Non-pigmented ciliary epithelial cell (primary cell): ENCODE measurements at regions not wholly inside any gene's neighbourhood (a gene's known extent, or its start where the extent isn't known, plus 50 kb on each side); places are given as distances from the start of the nearest gene placed in this dataset.
"Not testable (repeated sequence)": the region's sequence is repeated elsewhere in the genome, so short reads cannot be mapped to it uniquely, and the experiment has no call there.

Experiments used
- DNase-seq: peaks from one replicate; pipeline ENCODE4 v3.0.0-alpha.2; 2010; ENCODE audit warnings: low read depth

DNA sequence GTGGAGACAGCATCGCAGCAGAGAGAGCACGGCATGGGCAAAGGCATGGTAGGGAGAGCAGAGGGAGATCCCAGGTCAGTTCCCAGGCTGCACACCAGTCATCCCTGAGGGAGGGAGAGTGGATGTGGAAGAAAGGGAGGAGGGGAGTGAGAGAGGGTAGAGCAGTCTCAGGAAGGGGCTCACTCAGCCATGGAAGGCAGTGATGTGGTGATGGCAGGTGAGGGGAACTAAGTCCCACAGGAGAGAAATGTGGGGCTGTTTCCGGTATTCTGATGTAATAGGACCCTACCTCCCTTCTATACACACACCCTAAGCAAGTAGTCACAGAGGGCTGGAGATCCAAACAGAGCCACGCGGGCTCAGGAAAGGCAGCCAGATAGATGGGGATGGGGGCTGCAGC lies 500.3 kb upstream of the CDH11 start:
- no peak for DNase-seq

DNA sequence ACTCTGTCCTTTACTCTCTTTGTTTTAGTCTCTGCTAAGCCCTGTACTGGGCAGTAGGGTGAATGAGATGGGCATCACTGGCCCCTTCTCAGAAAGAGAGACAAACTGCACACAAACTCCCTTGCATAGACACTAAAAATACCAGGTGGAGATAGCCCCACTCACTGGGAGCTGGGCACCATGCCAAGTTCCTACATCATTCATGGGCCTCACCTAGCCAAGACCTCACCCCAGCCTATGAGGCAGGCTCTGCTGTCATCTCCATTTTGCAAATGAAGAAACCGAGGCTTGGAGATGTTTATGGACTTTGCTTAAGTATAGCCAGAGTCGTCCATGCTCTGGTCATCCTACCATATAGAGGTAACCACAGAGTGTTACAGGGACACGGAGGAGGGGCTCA lies 499.8 kb upstream of the CDH11 start:
- no peak for DNase-seq

DNA sequence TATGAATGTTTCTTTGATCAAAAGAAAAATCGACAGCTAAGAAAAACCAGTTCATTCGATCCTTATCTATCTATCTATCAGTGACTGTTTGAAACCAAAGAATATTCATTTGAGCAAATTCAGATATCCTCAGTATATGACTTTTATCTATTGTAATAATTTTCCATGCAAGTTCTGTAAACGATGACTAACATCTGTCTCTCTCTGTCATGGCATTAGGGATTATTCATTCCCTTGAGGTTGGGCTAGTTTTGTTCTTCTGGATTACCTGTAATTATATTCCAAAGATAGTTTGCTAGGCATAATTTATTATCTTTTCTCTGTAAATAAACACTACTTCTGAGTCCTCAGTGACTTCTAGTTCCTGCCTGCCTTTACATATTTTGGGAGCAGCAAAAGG lies 497.7 kb upstream of the CDH11 start:
- no peak for DNase-seq

DNA sequence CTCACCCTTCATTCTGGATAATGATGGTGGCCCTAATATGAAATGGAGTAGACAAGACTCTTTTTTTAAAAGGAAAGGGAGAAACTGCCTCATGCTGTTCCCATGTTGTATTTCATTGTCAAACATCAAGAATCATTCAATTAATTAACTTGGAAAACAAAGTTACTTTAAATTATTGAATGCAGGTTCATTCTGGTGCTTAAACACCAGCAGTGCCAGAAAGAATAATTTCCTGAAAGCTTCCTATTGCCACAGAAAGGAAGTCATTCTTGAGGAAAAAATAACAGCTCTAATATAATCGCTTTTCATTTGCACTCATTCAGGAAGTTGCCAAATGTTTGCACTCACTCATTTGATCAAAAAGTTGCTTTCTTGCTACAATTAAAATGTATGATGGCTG lies 497.1 kb upstream of the CDH11 start:
- no peak for DNase-seq

DNA sequence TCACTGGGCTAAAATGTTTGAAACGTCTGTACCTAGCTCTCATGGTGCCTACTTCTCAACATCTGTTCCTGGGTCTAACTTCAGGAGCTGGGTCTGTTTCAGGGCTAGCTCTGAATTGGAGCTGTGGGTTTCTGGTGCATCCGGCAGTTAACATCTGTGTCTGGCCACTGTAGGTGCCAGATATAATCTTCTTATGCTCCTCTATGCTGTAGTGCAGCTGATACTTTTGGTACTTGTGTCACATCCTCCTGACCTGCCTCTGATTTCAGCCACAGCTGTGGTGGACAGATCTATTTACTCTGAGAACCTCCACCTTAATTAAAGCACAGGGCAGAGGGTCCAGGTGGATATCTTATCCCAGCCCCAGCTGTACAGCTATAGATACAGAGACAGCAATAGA lies 496.5 kb upstream of the CDH11 start:
- DNase-seq: no peak

DNA sequence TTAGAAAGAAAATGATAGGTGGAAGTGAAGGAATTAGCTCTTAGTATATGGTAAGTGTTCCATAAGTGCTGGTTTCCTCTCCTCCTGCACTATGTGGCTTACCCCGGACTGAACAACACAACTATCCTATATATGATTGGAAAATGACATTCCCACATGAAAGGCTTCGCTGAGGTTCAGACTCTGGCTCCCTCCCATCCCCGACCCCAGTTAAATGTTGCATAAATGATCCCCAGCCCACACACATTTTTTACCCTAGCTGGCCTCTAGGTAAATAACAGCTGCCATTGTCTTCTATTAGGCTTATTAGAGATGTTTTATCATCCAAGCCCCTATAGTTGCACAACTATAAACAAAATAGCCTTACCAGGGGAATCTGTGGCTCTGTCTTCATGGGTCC lies 495.6 kb upstream of the CDH11 start:
- no peak for DNase-seq

DNA sequence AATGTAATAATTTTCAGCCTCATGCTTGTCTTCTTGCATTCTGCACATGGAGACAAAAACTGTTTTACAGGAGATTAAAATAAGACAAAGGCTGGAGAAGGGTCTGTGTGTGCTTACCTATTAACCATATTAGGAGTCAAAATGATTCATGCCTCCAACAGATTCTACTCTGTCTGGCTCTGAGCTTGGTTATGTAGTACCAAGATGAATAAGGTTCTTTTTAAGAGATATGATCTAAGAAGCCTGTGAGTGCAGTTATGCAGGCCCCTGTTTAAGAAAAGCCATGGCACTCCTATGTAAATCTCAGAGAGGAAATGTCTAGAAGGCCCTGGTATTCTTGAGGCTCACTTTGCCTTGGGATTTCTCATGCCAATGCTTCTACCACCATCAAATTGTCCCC lies 486.6 kb upstream of the CDH11 start:
- DNase-seq: no peak

DNA sequence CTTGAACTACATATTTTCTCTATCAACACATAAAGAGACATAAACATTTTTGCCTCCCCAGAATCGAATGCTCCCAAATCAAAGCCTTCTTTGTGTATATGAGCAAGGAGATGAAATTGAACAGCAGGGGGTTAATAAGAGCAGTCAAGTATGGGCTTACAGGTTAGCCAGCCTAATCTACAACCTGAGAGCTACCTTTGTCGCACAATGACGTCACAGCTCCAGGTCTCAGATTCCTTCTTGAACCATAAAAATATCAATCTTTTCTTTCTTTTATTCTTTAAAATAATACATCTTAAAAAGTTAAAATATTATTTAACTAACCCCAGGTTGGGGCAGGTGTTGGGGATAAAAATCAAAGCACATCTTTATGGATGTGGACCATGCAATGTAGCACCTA lies 482.9 kb upstream of the CDH11 start:
- no peak for DNase-seq

DNA sequence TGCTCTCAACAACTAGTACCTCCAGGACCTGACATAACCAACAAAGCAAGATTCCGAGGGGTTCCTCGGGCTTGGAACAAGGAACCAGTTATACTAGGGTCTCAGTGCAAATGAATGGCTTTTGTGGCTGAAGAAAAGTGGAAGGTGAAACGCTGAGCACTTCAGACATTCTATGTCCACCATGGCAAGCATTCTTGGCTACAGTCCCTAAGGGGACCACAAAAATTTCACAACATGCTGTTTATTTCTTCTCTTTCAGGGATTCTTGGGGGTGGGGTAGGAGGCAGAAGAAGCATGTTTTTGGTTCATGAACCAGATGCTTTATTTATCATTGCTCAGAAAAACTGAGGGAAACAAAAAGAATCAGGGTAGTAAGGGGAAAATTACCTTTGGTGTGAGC lies 479.9 kb upstream of the CDH11 start:
- DNase-seq: no peak

DNA sequence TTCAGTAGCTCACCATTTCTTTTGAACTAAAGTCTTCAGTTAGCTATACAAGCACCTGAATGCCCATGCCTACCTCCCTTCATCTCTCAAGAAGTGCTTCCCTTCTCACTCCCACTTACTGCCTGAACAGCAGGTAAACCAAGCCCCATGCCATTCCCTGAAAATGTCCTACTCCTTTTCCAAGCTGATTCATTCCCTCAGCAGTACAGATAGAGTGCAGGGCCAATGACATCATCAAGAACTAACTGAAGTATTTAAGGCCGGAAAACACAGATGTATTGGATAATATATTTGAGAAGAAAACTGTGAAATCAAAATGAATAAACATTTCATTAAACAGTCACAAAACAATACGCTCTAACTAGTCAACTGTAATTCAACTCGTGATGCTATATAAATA lies 478.8 kb upstream of the CDH11 start:
- peak; percentile 26 for DNase-seq

DNA sequence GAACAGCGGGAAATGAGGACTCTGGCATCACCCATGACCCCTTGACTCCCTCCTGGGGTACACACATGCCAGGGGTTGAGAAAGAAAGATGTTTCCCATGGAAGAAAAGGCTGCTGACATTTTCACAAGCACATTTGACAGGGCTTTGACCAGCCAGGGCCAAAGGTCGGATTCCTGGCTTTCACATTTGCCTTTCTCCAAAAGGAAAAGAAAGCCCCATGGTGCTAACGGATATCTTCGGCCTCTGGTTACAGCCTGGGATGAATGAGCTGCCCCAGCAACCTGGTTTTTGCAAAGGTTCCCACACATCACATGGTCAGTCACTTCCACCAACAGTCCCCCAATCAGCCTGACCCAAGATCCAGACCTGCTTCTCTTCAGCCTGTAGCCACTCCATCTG lies 478.2 kb upstream of the CDH11 start:
- no peak for DNase-seq

DNA sequence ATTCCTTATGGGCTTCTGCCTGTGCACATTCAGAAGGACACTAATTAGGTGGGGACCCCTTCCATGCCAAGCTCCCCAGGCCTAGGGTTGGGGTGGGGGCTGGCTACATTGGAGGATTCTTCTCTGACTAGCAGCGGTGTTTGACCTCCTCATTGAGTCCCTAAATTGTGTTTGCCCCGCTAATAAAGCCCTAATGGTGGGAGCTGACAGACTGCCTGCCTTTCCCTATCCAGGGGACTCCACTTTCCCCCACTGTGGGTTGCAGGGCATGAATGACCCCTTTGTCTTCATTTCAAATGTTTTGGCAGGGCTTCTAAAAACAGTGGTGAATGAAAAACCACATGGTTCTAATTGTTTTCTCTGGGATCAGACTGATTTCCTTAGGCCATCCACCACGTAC lies 476.8 kb upstream of the CDH11 start:
- DNase-seq: no peak

DNA sequence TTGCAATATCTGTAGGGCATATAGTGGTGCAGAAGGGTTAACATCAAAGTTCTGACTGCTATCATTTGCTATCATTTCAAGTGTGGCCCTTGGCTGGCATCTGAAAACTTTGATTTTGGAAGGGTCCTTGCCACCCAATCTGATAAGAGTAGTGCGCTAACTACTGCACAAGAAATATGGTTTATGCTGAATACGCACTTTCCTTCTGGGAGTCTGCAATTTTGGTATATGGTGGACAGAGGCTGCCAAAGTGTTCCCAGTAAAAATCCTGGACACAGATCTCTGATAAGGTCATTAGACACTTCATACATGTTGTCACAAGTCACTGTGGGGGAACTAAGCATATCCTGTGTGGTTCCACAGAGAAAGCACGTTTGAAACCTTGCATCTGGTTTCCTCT lies 461.6 kb upstream of the CDH11 start:
- no peak for DNase-seq

DNA sequence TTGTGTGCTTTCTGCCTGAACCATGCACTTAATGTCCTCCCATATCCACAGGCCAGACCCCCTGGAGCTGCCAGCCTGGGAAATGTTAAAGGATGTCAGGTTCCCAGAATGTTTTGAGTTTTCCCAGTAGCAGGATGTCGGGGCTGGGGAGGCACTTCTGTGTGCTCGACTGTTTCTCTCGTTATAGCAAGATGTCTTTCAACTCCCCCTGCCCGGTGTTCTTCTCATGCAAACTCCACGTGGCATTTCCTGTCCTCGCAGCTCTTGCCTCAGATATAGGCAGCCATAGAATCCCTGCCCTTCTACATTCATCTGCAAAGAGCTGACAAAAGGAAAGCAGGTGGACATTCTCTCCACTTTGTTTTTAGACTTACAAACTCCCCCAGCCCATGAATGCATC lies 457.2 kb upstream of the CDH11 start:
- no peak for DNase-seq

DNA sequence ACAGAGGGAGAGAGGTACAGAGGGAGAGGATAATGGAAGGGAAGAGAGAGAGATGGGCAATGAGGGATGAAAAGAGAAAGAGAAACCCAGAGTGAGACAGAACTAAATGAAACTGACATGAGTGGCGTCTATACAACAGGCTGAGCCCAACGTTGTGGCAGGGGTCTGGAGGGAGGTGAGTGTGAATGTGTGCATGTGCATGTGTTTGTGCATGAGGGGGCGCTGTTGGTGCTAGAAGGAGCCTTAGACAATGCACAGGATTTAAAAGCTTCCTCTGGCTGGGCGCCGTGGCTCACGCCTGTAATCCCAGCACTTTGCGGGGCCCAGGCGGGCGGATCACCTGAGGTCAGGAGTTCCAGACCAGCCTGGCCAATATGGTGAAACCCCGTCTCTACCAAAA lies 454.8 kb upstream of the CDH11 start:
- no peak for DNase-seq

DNA sequence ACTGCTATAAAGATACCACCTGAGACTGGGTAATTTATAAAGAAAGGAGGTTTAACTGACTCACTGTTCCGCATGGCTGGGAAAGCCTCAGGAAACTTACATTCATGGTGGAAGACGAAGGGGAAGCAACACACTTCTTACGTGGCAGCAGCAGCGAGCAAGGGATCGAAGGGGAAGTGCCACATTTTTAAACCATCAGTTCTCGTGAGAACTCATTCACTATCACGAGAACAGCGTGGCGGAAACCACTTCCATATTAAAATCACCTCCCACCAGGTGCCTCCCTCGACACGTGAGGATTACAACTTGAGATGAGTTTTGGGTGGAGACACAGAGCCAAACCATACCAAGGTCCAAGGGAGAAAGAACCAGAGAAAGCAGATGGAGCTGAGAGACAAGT lies 454.3 kb upstream of the CDH11 start:
- no peak for DNase-seq

DNA sequence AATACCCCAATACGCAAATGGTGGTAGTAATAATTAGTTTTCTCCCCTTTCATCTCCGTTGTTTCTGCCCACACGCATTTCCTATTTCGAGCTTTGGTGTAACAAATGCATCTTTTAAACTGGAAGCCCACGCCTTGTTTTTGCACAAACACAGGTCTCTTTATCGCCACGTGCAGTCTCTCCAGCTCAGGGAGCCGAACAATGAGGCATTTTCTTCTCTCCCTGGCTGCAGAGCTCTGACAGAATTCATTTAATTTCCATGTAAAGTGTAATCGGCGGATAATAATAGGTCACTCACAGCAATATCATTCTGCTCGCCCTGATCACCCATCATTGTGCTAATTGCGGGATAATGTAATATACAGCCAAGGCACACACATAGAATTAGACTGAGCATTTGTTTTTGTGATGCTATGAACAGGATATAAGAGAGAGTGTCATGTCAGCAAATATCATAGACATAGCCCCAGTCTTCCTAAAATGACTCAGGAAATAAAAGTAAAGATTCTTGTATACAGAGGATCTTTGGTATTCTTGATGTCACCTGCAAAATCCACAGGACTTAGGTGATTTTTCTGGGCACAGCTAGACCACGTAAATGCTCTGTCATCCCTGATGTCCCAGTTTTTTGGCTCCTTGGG lies 452.6 kb upstream of the CDH11 start:
- DNase-seq: no peak

DNA sequence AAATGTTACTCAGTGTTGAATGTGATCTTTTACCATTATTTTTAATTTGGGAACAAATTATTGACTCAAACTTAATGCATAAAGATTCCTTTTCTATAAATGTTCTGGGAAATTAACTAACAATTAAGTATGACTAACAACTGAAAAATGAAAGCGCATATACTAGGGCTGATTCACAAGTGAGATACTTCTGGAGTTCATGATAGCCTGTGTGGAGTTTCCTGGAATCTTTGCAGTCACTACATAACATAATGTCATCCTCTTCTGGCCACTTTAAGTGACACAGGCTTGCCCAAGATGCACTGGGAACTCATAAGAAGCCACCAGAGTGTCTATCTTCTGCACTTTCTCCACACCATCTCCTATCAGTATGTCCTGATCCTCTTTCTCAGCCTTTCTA lies 450.3 kb upstream of the CDH11 start:
- DNase-seq: peak; percentile 78

DNA sequence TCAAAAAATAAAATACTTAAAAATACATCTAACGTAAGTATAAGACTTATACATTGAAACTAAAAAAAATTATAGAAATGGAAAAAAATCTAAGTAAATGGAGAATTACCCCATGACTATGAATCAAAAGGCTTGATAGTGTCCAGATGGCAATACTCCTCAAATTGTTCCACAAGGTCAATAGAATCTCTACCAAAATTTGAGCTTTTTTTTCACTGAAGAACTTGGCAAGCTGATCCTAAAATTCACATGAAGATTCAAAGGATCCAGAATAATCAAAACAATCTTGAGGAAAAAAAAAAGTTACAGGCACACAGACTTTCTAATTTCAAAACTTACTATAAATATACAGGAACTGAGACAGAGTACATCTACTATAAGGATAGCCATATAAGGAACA lies 448.4 kb upstream of the CDH11 start:
- no peak for DNase-seq

DNA sequence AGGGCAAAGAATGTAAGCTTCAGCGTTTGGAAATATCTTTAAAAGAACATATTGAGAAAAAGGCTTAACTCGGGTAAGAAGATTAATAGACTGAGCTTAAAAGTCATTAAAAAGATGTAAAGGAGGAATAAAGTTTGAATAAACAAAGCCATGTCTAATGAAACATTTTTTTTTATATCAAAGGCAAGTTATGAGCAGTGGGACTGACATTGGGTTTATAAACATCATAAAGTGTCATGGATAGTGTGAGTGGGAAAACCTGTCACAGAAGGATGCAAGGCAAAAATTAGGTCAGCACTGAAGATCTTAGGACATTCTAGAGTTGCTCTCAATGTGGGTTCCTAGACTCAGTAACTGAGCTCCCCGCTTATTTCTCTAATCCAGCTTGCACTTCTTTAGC lies 438.0 kb upstream of the CDH11 start:
- DNase-seq: no peak

DNA sequence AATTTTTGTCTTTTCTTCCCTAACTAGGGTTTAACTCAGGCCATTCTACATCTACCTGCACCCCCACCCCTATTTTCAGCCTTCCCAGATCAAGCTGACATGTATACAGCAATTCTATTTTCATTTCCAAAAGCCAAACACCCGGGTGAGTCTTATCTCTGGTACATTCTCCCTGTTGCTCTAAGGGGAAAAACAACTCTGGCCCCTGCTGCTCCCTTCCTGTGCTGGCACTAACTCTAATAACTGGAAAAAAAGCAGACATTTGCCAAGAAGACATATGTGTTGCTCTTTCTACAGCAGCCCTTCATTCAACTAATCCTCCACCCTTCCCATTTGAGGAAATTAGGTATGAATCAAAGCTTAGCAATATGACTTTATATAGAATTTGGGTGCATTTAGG lies 427.8 kb upstream of the CDH11 start:
- not testable (repeated sequence) for DNase-seq

DNA sequence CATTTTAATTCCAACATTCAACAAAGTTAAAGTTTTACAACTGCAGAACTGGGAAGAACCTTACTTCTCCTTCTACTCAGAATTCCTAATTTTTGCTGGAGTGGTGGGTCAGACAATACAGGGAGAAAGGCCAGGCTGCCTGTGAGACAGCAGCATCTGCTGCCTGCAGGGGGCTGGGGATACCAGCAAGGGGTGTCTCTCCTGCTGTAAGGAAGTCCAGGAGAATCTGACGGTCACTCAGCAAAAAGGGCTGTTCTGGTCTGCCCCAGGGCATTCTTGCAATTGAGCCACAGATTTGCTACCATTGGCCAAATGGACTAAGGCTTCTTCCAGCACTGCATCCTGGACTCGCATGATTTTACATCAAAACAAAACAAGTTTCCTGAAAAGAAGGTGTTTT lies 426.6 kb upstream of the CDH11 start:
- DNase-seq: no peak

DNA sequence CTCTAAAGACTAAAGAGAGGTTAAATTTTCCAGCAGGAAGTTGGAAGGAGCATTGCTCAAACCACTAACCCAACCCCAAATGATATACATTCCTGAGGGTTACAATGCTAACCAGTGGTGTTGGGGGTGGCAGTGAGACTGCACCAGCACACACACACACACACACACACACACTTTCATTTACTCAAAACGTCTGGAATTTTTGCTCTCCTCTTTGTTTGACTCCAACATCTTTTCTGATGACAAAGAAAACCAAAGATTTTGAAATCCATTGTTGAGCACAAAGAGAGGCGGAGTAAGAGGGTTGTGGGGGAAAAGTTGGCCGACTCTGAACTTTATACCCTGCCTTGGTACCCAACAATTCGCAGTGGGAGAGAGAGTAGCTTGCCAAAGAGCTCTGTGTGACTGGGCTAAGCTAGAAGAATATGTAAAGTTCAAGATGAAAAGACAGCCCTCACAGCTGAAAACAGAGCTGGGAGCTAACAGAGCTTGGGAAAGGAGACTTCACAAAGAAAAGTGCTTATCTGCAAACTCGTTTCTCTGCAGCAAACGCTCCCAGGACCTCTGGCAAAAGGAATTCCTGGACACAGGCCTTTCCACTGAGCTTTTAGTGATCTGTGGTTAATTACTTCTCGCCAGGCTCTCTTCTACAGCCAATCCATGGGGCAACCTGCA lies 426.0 kb upstream of the CDH11 start:
- DNase-seq: peak; percentile 97

DNA sequence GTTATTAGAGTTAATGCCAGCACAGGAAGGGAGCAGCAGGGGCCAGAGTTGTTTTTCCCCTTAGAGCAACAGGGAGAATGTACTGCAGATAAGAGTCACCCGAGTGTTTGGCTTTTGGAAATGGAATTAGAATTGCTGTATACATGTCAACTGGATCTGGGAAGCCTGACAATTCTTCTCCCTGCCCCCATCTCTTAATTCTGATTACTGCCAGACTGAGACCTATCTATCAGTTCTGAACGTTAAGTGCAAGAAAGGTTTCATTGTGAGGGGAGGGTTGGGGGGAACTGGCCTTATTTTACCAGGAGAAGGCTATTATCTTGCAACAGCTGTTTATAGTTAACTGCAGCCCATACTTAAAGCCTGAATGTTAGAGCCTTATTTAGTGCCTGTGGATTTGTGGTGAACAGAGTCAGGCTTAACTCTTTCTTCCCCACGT lies 424.5 kb upstream of the CDH11 start:
- DNase-seq: no peak
